DMS 273 (cell line): ENCODE measurements at regions not wholly inside any gene's neighbourhood (a gene's known extent, or its start where the extent isn't known, plus 50 kb on each side); places are given as distances from the start of the nearest gene placed in this dataset.

Experiments used
- DNase-seq: peaks from one replicate; lab custom pipeline; 2025; ENCODE audit not compliant: unreplicated experiment; lab: John Stamatoyannopoulos, UW

GRCh38 chr3:43210049-43211027 lies 76.0 kb upstream of the SNRK start:
- DNase-seq, result no peak

DNA sequence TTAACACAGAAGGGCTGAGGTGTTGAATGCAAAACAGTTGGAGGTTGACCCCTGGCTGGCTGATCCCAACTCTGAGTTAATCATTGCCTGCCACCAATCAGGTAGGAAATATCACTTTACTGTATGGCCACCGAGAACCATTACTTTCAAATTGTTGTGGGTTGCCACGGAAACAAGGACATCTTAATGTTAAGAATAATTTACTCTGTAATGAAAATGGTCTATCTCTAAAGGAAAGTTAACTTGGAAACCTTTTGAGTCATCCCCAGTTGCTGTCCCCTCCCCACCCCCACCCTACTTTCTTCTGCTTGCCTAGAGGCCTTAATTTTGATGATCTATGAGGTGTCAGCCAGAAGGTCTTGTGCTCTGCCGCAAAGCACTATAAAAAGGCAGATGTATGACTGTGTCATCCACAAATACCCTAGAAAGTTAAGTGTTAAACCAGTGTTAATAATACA lies 78.7 kb upstream of the SNRK start:
- DNase-seq, result no peak

DNA sequence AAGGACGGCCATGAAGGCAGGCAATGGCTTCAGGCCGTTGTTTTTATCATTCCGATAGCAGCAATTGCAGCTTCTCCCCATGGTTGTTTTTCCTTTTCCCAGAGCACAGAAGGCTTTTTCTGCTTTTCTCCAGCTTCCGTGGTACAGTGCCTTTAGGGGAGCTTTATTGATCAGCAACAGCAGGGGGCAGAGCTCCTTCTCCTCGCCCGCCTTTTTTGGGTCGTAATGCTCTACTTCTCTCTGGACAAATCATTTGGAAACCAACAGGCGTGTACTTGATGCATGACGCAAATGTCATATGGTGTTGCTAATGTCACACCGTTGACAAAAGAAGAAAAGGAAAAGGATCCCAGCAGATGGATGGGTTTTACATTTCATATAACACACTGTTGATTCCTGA lies 79.7 kb upstream of the SNRK start:
- DNase-seq, result no peak

GRCh38 chr3:43206105-43206504 lies 80.2 kb upstream of the SNRK start:
- no peak for DNase-seq

DNA sequence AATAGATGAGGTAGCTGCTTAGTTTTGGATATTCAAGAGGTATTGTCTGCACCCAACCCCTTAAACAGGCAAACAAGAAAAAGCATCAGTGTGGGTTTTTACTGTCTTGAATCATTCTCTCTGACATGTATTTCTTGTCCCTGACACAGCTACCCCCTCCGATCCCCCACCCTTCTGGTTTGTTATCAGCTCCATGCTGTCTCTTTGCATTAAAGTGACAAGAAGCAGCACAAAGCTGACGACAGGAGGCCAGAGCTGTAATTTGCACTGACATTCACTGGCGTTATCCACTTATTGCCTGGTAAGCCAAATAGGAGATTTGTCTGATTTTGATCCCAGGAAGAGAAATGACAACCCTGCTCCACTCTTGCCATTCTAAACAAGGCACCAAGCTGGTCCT lies 83.3 kb upstream of the SNRK start:
- no peak for DNase-seq

- no peak for DNase-seq
These were observed 84.8 kb upstream of the SNRK start for GRCh38 chr3:43201581-43201980.

GRCh38 chr3:43199645-43200306 lies 86.6 kb upstream of the SNRK start:
- no peak for DNase-seq

DNA sequence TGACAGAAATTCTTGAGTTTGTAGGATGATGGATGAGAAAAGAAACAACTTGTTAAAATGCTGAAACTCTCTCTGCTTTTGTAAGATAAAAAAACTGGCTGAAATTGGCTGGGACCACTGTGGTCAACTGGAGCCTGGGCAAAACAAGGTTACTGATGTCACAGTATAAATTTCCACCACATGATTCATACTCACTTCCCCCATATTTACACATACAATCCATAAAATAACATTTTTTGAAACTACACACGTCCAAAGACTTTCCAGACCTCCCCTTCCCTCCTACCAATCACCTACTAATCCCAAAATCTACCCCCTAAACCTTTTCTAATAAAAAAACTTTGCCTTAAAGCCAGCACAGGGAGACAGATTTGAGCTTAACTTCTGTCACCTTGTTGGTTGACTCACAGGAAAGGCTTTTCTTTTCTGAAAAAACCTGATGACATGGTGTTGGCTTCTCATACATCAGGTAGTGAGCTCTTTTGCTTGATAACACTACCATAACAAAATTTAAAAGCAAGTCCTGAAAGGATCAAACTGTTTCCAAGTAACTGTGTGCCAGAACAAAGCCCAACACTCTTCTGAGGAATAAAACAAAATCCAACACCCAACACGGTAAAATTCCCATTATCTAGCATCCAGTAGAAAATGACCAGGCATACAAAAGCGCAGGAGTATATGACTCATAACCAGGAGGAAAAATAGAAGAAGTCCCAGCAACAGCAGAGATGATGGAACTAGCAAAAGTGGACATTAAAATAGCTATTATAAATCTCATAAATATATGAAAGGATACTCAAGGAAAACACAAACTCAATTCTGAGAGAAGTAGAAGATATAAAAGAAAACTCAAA lies 87.3 kb upstream of the SNRK start:
- no peak for DNase-seq

DNA sequence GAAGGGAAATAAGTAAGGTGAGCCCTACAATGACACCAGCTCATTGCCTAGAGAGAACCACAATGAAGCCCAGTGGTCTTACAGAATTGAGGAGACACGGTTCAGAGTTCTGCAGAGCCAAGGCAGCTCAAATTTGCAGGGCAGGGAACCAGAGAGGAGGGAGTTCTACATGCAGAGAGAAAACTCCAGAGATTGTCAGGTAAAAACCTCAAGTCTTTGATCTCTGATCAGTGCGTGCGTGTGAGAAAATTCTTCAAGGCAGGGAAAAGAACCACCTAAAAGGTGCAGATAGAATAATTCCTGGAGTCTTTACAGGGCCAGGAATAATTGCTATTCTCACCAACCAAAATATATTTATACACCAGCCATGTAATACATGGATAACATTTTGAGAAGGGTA lies 88.0 kb upstream of the SNRK start:
- DNase-seq, result no peak

DNA sequence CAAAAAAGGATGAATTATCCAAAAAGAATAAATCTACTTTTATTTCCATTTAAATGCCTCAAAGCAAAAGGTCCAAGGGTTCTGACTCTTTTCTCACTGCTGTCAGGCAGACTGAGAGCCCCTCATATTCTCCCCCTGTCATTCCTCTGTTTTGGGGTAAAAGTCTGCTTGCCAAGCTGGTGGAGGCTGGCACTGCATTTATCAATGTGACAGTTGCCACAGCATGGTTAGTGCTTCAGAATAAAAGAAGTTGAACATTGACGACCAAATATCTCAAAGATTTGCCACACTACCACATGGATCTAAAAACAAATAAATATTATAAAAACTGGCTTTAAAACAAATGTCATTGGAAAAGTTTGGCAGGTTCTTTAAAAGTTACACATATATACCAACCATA lies 89.2 kb upstream of the SNRK start:
- no peak for DNase-seq

DNA sequence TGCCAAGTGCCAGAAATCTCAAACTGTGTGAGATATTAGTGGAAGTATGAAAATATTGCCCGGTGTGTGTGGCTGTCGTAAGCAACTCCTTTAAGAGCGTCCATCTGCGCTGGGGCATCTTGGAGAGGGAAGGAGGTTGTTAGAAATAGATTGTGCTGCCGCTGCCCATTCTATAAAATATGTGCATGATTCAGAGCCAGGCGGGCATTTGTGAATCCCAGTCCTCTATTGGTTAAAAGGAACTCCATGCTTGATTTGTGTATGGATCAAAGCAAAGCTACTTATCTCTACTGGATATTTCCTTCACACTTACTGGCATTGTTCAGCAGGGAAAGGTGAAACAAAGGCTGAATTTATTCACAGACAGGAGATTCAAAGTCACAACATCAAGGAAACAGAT lies 89.6 kb upstream of the SNRK start:
- DNase-seq, result no peak

DNA sequence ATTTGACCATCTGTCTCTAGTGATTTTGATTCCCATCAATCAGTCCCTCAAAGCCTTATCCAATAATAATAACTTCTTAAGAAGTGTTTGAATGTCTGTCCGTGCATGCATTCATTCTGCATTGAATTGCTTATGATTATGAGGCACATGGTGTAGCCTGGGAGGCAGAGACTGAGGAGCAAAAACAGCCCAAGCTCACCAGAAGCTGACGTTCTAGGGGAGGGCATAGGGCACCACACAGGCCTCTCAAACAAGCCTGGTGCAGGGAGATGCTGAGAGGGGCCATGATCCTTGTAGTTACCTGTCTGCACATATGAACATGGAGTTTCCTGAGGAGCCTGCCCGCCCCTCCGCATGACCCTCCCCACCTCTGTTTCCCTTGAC lies 89.2 kb upstream of the POMGNT2 start:
- no peak for DNase-seq

GRCh38 chr3:43194490-43195114 lies 88.7 kb upstream of the POMGNT2 start:
- DNase-seq, result no peak

DNA sequence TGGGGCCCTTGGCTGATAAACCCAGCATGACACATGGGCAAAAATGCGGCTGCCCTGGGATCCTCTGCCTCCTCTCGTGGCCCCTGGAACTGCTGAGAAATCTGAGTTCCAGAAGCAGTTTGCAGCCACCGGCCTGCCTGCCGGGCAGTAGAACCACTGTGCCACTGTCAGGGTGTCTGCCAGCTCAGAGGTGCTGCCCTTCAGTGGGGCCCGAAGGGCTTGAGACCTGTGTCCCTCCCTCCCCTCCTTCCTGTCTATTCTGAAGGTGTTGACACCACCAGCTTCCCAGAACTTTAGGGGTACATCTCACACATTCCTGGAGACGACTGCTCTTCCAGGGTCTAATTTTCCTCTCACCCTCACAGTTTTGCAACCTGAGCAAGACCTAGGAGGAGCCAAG lies 88.2 kb upstream of the POMGNT2 start:
- DNase-seq, result no peak

GRCh38 chr3:43192028-43192427 lies 86.1 kb upstream of the POMGNT2 start:
- no peak for DNase-seq

DNA sequence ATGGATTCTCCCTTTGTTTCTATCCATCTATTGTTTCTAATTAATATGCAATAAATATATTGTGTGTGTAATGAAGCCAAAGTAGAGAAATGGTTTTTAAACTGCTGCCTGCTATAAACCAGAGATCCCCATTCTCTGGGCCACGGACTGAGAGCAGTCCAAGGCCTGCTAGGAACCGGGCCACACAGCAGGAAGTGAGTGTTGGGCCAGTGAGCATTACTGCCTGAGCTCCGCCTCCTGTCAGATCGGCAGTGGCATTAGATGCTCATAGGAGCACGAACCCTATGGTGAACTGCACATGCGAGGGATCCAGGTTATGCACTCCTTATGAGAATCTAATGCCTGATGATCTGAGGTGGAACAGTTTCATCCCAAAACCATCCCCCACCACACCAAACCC lies 85.2 kb upstream of the POMGNT2 start:
- no peak for DNase-seq

- no peak for DNase-seq
These were observed 84.8 kb upstream of the POMGNT2 start for GRCh38 chr3:43190670-43191069.

DNA sequence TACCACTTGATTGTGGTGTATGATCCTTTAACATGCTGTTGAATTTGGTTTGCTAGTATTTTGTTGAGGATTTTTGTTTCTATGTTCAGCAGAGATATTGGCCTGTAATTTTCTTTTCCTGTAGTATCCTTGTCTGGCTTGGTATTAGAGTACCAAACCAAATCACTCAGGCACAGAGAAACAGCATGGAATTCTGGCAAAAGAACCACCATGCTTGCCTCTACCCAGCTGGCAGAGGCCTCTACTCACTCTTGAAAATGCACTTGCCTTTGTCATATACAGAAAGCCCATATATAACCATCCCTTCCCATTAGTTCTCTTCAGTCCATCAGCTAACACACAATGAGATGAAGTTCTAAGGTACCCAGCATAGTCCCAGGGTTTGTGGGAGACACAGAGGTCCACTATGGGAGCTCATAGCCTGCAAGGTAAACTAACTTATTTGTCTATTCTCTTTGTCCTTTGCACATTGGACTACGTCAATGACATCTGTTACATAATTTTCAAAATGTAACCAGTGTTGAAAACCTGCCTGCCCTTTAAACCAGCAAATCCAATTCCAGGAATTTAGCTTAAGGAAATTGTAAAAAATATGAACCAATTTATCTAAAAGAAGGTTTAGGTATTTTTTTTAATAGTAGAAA lies 82.1 kb upstream of the POMGNT2 start:
- DNase-seq, result no peak

- DNase-seq, result no peak
These were observed 80.1 kb upstream of the POMGNT2 start for GRCh38 chr3:43185983-43186314.

- DNase-seq, result no peak
These were observed 79.5 kb upstream of the POMGNT2 start for GRCh38 chr3:43185274-43185982.
